Erythroblast (primary cell): ENCODE measurements at regions not wholly inside any gene's neighbourhood (a gene's known extent, or its start where the extent isn't known, plus 50 kb on each side); places are given as distances from the start of the nearest gene placed in this dataset.
"Not testable (repeated sequence)": the region's sequence is repeated elsewhere in the genome, so short reads cannot be mapped to it uniquely, and the experiment has no call there.

ENCODE experiments used
- GATA1 ChIP-seq: IDR thresholded peaks from 2 replicates; pipeline ENCODE4 v1.6.1; 2011; ENCODE audit warnings: low read depth, mild to moderate bottlenecking, control low read depth, low read length, moderate library complexity
- POLR2A ChIP-seq: IDR thresholded peaks from 2 replicates; pipeline ENCODE4 v1.6.1; 2011; ENCODE audit warnings: mild to moderate bottlenecking, low read length

DNA sequence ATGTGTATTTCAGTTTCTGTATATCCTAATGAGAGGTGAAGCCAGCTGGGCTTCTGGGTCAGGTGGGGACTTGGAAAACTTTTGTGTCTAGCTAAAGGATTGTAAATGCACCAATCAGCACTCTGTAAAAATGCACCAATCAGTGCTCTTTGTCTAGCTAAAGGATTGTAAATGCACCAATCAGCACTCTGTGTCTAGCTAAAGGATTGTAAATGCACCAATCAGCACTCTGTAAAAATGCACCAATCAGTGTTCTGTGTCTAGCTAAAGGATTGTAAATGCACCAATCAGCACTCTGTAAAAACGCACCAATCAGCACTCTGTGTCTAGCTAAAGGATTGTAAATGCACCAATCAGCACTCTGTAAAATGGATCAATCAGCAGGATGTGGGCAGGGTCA, 379.4 kb downstream of the OMA1 start:
- TF ChIP-seq POLR2A, GATA1: not testable (repeated sequence)
